Stimulated activated effector memory CD8-positive, alpha-beta T cell treated with anti-CD3 and anti-CD28 coated beads, Interleukin-12 subunit alpha, Interleukin-12 subunit beta, amount 100 ng/mL, for 72 hours (primary cell): ENCODE measurements at regions not wholly inside any gene's neighbourhood (a gene's known extent, or its start where the extent isn't known, plus 50 kb on each side); places are given as distances from the start of the nearest gene placed in this dataset.

Source experiments
- ATAC-seq: fragments of 150-1000 bp; cut with Tn5 transposase; 2 replicates; pipeline ENCODE4 v1.10.0; 2021
- DNase-seq, 2 donors: peaks; one replicate each; pipeline ENCODE4 v3.0.0; 2021 to 2022; ENCODE audit warnings: low spot score in 2 of 2
- H3K27ac Mint-ChIP-seq: one replicate; pipeline ENCODE4 v1.8.0; 2022; ENCODE audit warnings: mild to moderate bottlenecking, mixed read lengths
- H3K36me3 Mint-ChIP-seq: one replicate; pipeline ENCODE4 v1.8.0; 2022; ENCODE audit warnings: mild to moderate bottlenecking, mixed read lengths
- H3K4me1 Mint-ChIP-seq: one replicate; pipeline ENCODE4 v1.8.0; 2022; ENCODE audit warnings: mixed read lengths
- H3K4me3 Mint-ChIP-seq: one replicate; pipeline ENCODE4 v1.8.0; 2022; ENCODE audit warnings: mild to moderate bottlenecking, mixed read lengths
- H3K9me3 Mint-ChIP-seq: one replicate; pipeline ENCODE4 v1.8.0; 2022; ENCODE audit warnings: mixed read lengths

- no peaks in the 10 kb centered on the region for H3K36me3 Mint-ChIP-seq
- ATAC-seq (no peak), DNase-seq (no peak)
- H3K4me1 Mint-ChIP-seq, result no peaks in the 10 kb centered on the region
- peaks cover 3% of the 10 kb centered on the region for H3K9me3 Mint-ChIP-seq
- H3K4me3 Mint-ChIP-seq, result no peak overlapping the region
- H3K27ac Mint-ChIP-seq, result no peak overlapping the region
Observed at GRCh38 chrX:39397561-39398199, 596.4 kb downstream of the MID1IP1 start.

GRCh38 chrX:39398215-39398962 is 597.1 kb downstream of the MID1IP1 start:
- Mint-ChIP-seq H3K9me3 (peaks cover 3% of the 10 kb centered on the region), H3K4me1 (no peaks in the 10 kb centered on the region), H3K4me3 (no peak overlapping the region), H3K36me3 (no peaks in the 10 kb centered on the region), H3K27ac (no peak overlapping the region)
- ATAC-seq (no peak), DNase-seq (no peak)

- Mint-ChIP-seq H3K36me3 (no peaks in the 10 kb centered on the region), H3K9me3 (peaks cover 3% of the 10 kb centered on the region), H3K4me1 (no peaks in the 10 kb centered on the region), H3K27ac (no peak overlapping the region), H3K4me3 (no peak overlapping the region)
- DNase-seq, result no peak
- no peak for ATAC-seq
Observed at GRCh38 chrX:39398963-39399261, 597.7 kb downstream of the MID1IP1 start.

GRCh38 chrX:39399387-39399786 is 598.1 kb downstream of the MID1IP1 start:
- no peak overlapping the region for H3K4me3 Mint-ChIP-seq
- H3K27ac Mint-ChIP-seq, result no peak overlapping the region
- no peaks in the 10 kb centered on the region for H3K36me3 Mint-ChIP-seq
- H3K4me1 Mint-ChIP-seq, result no peaks in the 10 kb centered on the region
- DNase-seq (no peak), ATAC-seq (no peak)
- peaks cover 3% of the 10 kb centered on the region for H3K9me3 Mint-ChIP-seq

GRCh38 chrX:39401483-39402110 is 600.3 kb downstream of the MID1IP1 start:
- H3K27ac Mint-ChIP-seq, result no peak overlapping the region
- DNase-seq (no peak), ATAC-seq (no peak)
- no peak overlapping the region for H3K4me3 Mint-ChIP-seq
- no peaks in the 10 kb centered on the region for H3K4me1 Mint-ChIP-seq
- H3K36me3 Mint-ChIP-seq, result no peaks in the 10 kb centered on the region
- H3K9me3 Mint-ChIP-seq, result peaks cover 3% of the 10 kb centered on the region

GRCh38 chrX:39402158-39402557 is 600.9 kb downstream of the MID1IP1 start:
- H3K4me1 Mint-ChIP-seq, result no peaks in the 10 kb centered on the region
- no peaks in the 10 kb centered on the region for H3K36me3 Mint-ChIP-seq
- no peak overlapping the region for H3K4me3 Mint-ChIP-seq
- peaks cover 3% of the 10 kb centered on the region for H3K9me3 Mint-ChIP-seq
- H3K27ac Mint-ChIP-seq, result no peak overlapping the region
- no peak for ATAC-seq
- DNase-seq, result no peak

GRCh38 chrX:39406799-39407198 is 605.5 kb downstream of the MID1IP1 start:
- Mint-ChIP-seq H3K36me3 (no peaks in the 10 kb centered on the region), H3K4me1 (no peaks in the 10 kb centered on the region), H3K27ac (no peak overlapping the region), H3K9me3 (no peaks in the 10 kb centered on the region), H3K4me3 (no peak overlapping the region)
- ATAC-seq (no peak), DNase-seq (no peak)

GRCh38 chrX:39409246-39409917 is 608.1 kb downstream of the MID1IP1 start:
- no peaks in the 10 kb centered on the region for H3K9me3 Mint-ChIP-seq
- H3K36me3 Mint-ChIP-seq, result no peaks in the 10 kb centered on the region
- H3K27ac Mint-ChIP-seq, result no peak overlapping the region
- DNase-seq (no peak), ATAC-seq (peak; percentile 61)
- no peak overlapping the region for H3K4me3 Mint-ChIP-seq
- H3K4me1 Mint-ChIP-seq, result no peaks in the 10 kb centered on the region

GRCh38 chrX:39414290-39414854 is 613.1 kb downstream of the MID1IP1 start:
- H3K9me3 Mint-ChIP-seq, result no peaks in the 10 kb centered on the region
- no peak for DNase-seq
- no peak overlapping the region for H3K4me3 Mint-ChIP-seq
- no peak for ATAC-seq
- peaks cover 6% of the 10 kb centered on the region for H3K4me1 Mint-ChIP-seq
- no peaks in the 10 kb centered on the region for H3K36me3 Mint-ChIP-seq
- no peak overlapping the region for H3K27ac Mint-ChIP-seq

- DNase-seq (no peak), ATAC-seq (no peak)
- Mint-ChIP-seq H3K36me3 (no peaks in the 10 kb centered on the region), H3K9me3 (no peaks in the 10 kb centered on the region), H3K4me1 (peaks cover 6% of the 10 kb centered on the region), H3K27ac (no peak overlapping the region), H3K4me3 (no peak overlapping the region)
Observed at GRCh38 chrX:39416547-39417260, 615.4 kb downstream of the MID1IP1 start.

GRCh38 chrX:39418254-39418704 is 617.0 kb downstream of the MID1IP1 start:
- Mint-ChIP-seq H3K9me3 (no peaks in the 10 kb centered on the region), H3K36me3 (no peaks in the 10 kb centered on the region), H3K4me3 (no peak overlapping the region), H3K27ac (no peak overlapping the region), H3K4me1 (peaks cover 6% of the 10 kb centered on the region)
- ATAC-seq, result no peak
- no peak for DNase-seq

GRCh38 chrX:39418731-39419638 is 617.7 kb downstream of the MID1IP1 start:
- Mint-ChIP-seq H3K4me1 (peaks cover 6% of the 10 kb centered on the region), H3K4me3 (no peak overlapping the region), H3K9me3 (no peaks in the 10 kb centered on the region), H3K27ac (no peak overlapping the region), H3K36me3 (no peaks in the 10 kb centered on the region)
- no peak for ATAC-seq
- DNase-seq, result no peak

- no peak overlapping the region for H3K4me3 Mint-ChIP-seq
- H3K27ac Mint-ChIP-seq, result no peak overlapping the region
- ATAC-seq, result no peak
- H3K9me3 Mint-ChIP-seq, result no peaks in the 10 kb centered on the region
- no peak for DNase-seq
- H3K4me1 Mint-ChIP-seq, result peaks cover 14% of the 10 kb centered on the region
- H3K36me3 Mint-ChIP-seq, result no peaks in the 10 kb centered on the region
Observed at GRCh38 chrX:39421006-39421405, 619.7 kb downstream of the MID1IP1 start.

GRCh38 chrX:39425124-39425806 is 624.0 kb downstream of the MID1IP1 start:
- Mint-ChIP-seq H3K4me1 (peaks cover 8% of the 10 kb centered on the region), H3K36me3 (no peaks in the 10 kb centered on the region), H3K4me3 (no peak overlapping the region), H3K9me3 (no peaks in the 10 kb centered on the region), H3K27ac (peak overlapping the region; percentile 56)
- ATAC-seq, result peak; percentile 71
- DNase-seq, result no peak
